PC-3 (cell line): ENCODE measurements at regions not wholly inside any gene's neighbourhood (a gene's known extent, or its start where the extent isn't known, plus 50 kb on each side); places are given as distances from the start of the nearest gene placed in this dataset.

Experiments used
- ATAC-seq: fragments of 200-7000 bp; cut with Tn5 transposase; 2 replicates; pipeline ENCODE4 v1.9.1; 2020; ENCODE audit warnings: mild to moderate bottlenecking, moderate library complexity
- BruUV-seq: library from RNA; stranded (reverse); fragments of 400-500 nt; replicated peaks from 2 replicates; lab custom pipeline; 2021; lab: Mats Ljungman, UMichigan
- CTCF ChIA-PET: fragments of 300-600 bp; sonication (Branson Sonifier 250); formaldehyde crosslinking; loops from one replicate; lab custom pipeline; 2022; ENCODE audit warnings: antibody characterized with exemption; lab: Charles Lee
- POLR2A ChIA-PET: fragments of 300-600 bp; sonication (Branson Sonifier 250); formaldehyde crosslinking; loops from one replicate; lab custom pipeline; 2022; ENCODE audit warnings: antibody characterized with exemption; ENCODE audit not compliant: unreplicated experiment; lab: Charles Lee
- DNase-seq: peaks from one replicate; pipeline ENCODE4 v3.0.0-alpha.2; 2015
- H2AFZ ChIP-seq: fragments of 300-600 bp; sonication (generic); 2 replicates; pipeline ENCODE4 v1.6.0; 2016; ENCODE audit warnings: antibody characterized with exemption, low read length
- H3F3A ChIP-seq: fragments of 300-600 bp; sonication (generic); one replicate; pipeline ENCODE4 v1.6.0; 2017; ENCODE audit warnings: antibody characterized with exemption, low read length, control low read depth, mild to moderate bottlenecking; ENCODE audit not compliant: unreplicated experiment
- H3K27ac ChIP-seq: fragments of 300-600 bp; sonication (generic); 2 replicates; pipeline ENCODE4 v1.5.1; 2016; ENCODE audit warnings: mild to moderate bottlenecking, low read length
- H3K27me3 ChIP-seq: fragments of 300-600 bp; sonication (generic); 2 replicates; pipeline ENCODE4 v1.6.1; 2016; ENCODE audit warnings: low read length, mixed read lengths
- H3K36me3 ChIP-seq: fragments of 300-600 bp; sonication (generic); 2 replicates; pipeline ENCODE4 v1.6.1; 2016; ENCODE audit warnings: low read depth, mixed run types, low read length, mixed read lengths
- H3K4me1 ChIP-seq: fragments of 300-600 bp; sonication (generic); 2 replicates; pipeline ENCODE4 v1.5.1; 2016; ENCODE audit warnings: low read length; ENCODE audit not compliant: insufficient read depth
- H3K4me2 ChIP-seq: fragments of 300-600 bp; sonication (generic); 2 replicates; pipeline ENCODE4 v1.6.0; 2016; ENCODE audit warnings: low read length
- H3K4me3 ChIP-seq: fragments of 300-600 bp; sonication (generic); 2 replicates; pipeline ENCODE4 v1.5.1; 2016; ENCODE audit warnings: mild to moderate bottlenecking, low read length, mixed read lengths
- H3K79me2 ChIP-seq: fragments of 300-600 bp; sonication (generic); 2 replicates; pipeline ENCODE4 v1.6.1; 2017; ENCODE audit warnings: low read length, mixed read lengths
- H3K9ac ChIP-seq: fragments of 300-600 bp; sonication (generic); 2 replicates; pipeline ENCODE4 v1.6.0; 2016; ENCODE audit warnings: mild to moderate bottlenecking, low read length
- H3K9me2 ChIP-seq: fragments of 300-600 bp; sonication (generic); replicated peaks from 2 replicates; pipeline ENCODE4 v1.6.1; 2016; ENCODE audit warnings: mixed run types, low read length, mixed read lengths
- H3K9me3 ChIP-seq: fragments of 300-600 bp; sonication (generic); 2 replicates; pipeline ENCODE4 v1.6.1; 2016; ENCODE audit warnings: low read length, mixed read lengths
- H4K20me1 ChIP-seq: fragments of 300-600 bp; sonication (generic); 2 replicates; pipeline ENCODE4 v1.6.1; 2016; ENCODE audit warnings: low read length, mixed read lengths
- CTCF ChIP-seq: fragments of 300-600 bp; sonication (generic); conservative IDR thresholded peaks from 2 replicates; pipeline ENCODE4 v1.5.1; 2017; ENCODE audit warnings: antibody characterized with exemption, low read depth, mild to moderate bottlenecking, low read length
- EZH2 ChIP-seq: fragments of 300-600 bp; sonication (generic); IDR thresholded peaks from one replicate; pipeline ENCODE4 v1.6.1; 2017; ENCODE audit warnings: antibody characterized with exemption, mild to moderate bottlenecking, low read length; ENCODE audit not compliant: unreplicated experiment
- EZH2phosphoT487 ChIP-seq: fragments of 300-600 bp; sonication (generic); IDR thresholded peaks from 2 replicates; pipeline ENCODE4 v1.6.1; 2018; ENCODE audit warnings: mild to moderate bottlenecking, antibody characterized with exemption, low read length, borderline replicate concordance
- intact Hi-C: fragments of 100-400 bp; cut with micrococcal nuclease; formaldehyde crosslinking; loops from 2 replicates; pipeline ENCODE4 v1.9.0; 2023

GRCh38 chr1:191155178-191155577 lies 677.5 kb upstream of the BRINP3 start:
- H3K4me1 ChIP-seq = no peaks in the 10 kb centered on the region
- CTCF ChIA-PET = no interaction called here

GRCh38 chr1:191160837-191161236 lies 683.2 kb upstream of the BRINP3 start:
- intact Hi-C loops = no loop called here
- Histone ChIP-seq H4K20me1 (no peaks in the 10 kb centered on the region), H3K9me3 (no peaks in the 10 kb centered on the region), H3K9ac (no peak overlapping the region), H3K4me2 (no peak overlapping the region), H3K9me2 (no peaks in the 10 kb centered on the region), H3K4me3 (no peak overlapping the region), H2AFZ (no peak overlapping the region), H3K36me3 (no peaks in the 10 kb centered on the region), H3K27ac (no peak overlapping the region), H3K79me2 (no peaks in the 10 kb centered on the region), H3F3A (no peaks in the 10 kb centered on the region), H3K27me3 (no peaks in the 10 kb centered on the region), H3K4me1 (no peaks in the 10 kb centered on the region)
- ChIA-PET CTCF (no interaction called here), POLR2A (no interaction called here)
- no peak for DNase-seq
- TF ChIP-seq CTCF (no peak), EZH2phosphoT487 (no peak), EZH2 (no peak)
- BruUV-seq = no TSS peak
- no peak for ATAC-seq

More at GRCh38 chr1:191155178-191155577, 677.5 kb upstream of the BRINP3 start:
- no TSS peak for BruUV-seq
- no peak overlapping the region; the same call in 1 of the 2 replicates for H2AFZ ChIP-seq
- intact Hi-C loops = no loop called here
- H3K9me3 ChIP-seq = no peaks in the 10 kb centered on the region
- H3F3A ChIP-seq = no peaks in the 10 kb centered on the region
- H3K9ac ChIP-seq = no peak overlapping the region
- POLR2A ChIA-PET = no interaction called here
- H3K27me3 ChIP-seq = no peaks in the 10 kb centered on the region
- no peak overlapping the region for H3K4me3 ChIP-seq
- no peak overlapping the region for H3K4me2 ChIP-seq
- ATAC-seq (no peak), DNase-seq (no peak)
- no peak overlapping the region for H3K27ac ChIP-seq
- H3K79me2 ChIP-seq = no peaks in the 10 kb centered on the region
- H3K9me2 ChIP-seq = no peaks in the 10 kb centered on the region
- no peaks in the 10 kb centered on the region for H4K20me1 ChIP-seq
- H3K36me3 ChIP-seq = no peaks in the 10 kb centered on the region
- TF ChIP-seq EZH2phosphoT487 = no peak
- no peak for TF ChIP-seq EZH2
- no peak for TF ChIP-seq CTCF

- TF ChIP-seq CTCF (no peak), EZH2phosphoT487 (no peak), EZH2 (no peak)
- no peaks in the 10 kb centered on the region for H3F3A ChIP-seq
- H3K4me3 ChIP-seq = no peak overlapping the region
- H4K20me1 ChIP-seq = no peaks in the 10 kb centered on the region
- POLR2A ChIA-PET = no interaction called here
- intact Hi-C loops = no loop called here
- no peaks in the 10 kb centered on the region for H3K27me3 ChIP-seq
- H3K27ac ChIP-seq = no peak overlapping the region
- no peak for DNase-seq
- no peaks in the 10 kb centered on the region for H3K4me1 ChIP-seq
- no TSS peak for BruUV-seq
- no peak for ATAC-seq
- no peaks in the 10 kb centered on the region for H3K36me3 ChIP-seq
- CTCF ChIA-PET = no interaction called here
- no peak overlapping the region for H3K4me2 ChIP-seq
- H3K79me2 ChIP-seq = no peaks in the 10 kb centered on the region
- H3K9ac ChIP-seq = no peak overlapping the region
- H3K9me3 ChIP-seq = no peaks in the 10 kb centered on the region
- no peak overlapping the region for H2AFZ ChIP-seq
- no peaks in the 10 kb centered on the region for H3K9me2 ChIP-seq
These were observed 685.1 kb upstream of the BRINP3 start for GRCh38 chr1:191162762-191163161.
